Hematopoietic multipotent progenitor cell (in vitro differentiated cells): ENCODE measurements at regions not wholly inside any gene's neighbourhood (a gene's known extent, or its start where the extent isn't known, plus 50 kb on each side); places are given as distances from the start of the nearest gene placed in this dataset.
A peak's percentile ranks its signal among the peaks of the same experiment; 100 is the strongest.

Source experiments
- DNase-seq, 3 donors: peaks; one replicate each; pipeline ENCODE4 v3.0.0-alpha.2; 2011 to 2015; ENCODE audit warnings: low read depth in 2 of 3, low spot score in 2 of 3

- no peak for DNase-seq
Measured at GRCh38 chr1:2932671-2933350, 88.5 kb upstream of the ACTRT2 start.

DNA sequence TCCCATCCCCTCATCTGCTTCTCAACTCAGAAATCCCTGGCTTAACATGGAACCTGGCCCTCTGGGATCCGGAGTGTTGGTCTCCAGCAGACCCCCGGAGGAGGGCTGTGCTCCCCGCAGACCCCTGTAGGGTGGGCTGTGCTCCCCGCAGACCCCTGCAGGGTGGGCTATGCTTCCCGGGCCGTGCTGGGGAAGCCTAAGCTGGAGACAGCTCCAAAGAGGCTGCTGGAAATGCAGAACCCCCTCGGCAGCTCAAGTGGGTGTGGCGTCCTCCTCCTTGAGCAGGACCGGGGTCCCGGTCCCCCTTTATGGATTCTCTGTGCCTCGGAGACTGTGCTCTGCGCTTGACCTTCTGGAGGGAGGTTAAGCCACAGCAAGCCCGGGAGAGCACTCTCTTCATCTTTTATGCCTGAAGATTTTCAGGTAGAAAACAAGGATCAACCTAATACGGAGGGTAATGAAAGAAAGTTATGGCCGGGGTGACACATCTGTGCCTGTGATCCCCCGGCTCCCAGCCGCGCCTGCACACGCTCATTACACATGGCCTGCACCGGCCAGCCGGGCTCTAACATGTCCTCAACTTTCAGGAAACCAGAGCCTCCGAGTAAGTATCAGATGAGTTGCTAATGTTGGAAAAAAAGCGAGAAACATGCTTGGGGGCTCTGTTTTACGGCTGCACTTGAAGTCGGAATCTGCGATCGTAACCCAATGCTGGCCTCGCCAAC is 87.7 kb upstream of the ACTRT2 start:
- DNase-seq = no peak

- no peak for DNase-seq
Measured at GRCh38 chr1:2934156-2934540, 87.1 kb upstream of the ACTRT2 start.

DNA sequence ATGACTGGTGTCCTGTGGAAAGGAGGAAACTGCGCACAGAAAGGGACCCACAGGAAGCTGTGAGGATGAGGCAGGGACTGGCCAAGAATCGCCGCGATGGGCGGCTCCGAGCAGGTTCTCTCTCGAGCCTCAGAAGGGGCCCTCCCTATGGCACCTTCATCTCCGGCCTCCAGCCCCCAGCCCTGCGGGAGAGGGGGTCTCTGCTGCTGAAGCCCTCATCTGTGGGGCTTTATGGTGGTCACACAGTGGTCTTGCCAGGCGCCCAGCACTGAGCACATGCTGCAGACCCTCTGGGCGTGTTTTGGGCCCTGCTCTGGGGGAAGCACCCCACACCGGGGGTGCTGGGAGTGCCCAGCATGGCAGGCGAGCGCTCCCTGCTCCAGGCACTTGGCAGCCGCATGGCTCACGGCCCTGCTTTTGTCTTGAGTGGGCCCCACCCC is 86.6 kb upstream of the ACTRT2 start:
- no peak for DNase-seq

DNA sequence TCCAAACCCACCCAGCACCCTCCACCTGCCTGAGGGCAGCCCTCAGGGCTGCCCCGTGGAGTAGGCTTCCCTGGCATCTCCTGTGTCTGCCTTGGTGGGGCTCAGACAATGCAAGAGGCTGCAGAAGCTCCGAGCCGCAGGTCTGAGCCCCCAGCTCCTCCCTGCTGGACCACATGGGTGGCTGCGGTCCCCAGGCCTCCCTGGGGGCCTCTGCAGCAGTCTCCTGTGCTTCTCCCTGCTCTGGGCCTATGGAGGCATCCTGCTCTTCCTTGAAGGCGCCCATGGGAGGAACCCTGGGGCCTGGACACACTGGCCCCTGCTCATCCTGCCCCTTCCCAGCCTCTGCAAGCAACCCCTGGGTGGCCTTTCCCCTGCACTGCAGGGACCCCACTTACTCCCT is 86.1 kb upstream of the ACTRT2 start:
- no peak for DNase-seq

- DNase-seq = no peak
Measured at GRCh38 chr1:2935751-2936390, 85.4 kb upstream of the ACTRT2 start.

- no peak for DNase-seq
Measured at GRCh38 chr1:2936559-2937515, 84.4 kb upstream of the ACTRT2 start.

- DNase-seq = no peak
Measured at GRCh38 chr1:2937805-2938204, 83.5 kb upstream of the ACTRT2 start.

- DNase-seq = no peak
Measured at GRCh38 chr1:2939041-2939552, 82.2 kb upstream of the ACTRT2 start.

DNA sequence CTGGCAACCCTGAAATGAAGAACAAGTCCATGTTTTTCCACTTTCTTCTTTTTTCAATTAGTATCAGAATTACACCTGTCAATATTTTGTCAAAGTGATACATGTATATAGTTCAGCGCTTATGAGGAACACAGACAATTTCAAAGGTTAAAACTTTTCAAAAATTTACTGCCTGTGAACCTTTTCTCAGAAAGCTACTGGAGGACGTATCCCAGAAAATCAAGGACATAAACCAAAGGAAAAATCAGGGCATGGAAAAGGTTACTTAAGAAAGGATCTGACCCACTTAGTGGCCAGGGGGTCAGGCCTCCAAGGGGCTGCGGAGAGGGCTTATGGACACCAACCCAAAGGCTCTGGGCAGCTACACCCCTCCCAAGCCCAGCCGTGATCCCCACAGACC is 81.1 kb upstream of the ACTRT2 start:
- no peak for DNase-seq

- no peak for DNase-seq
Measured at GRCh38 chr1:2941040-2941439, 80.2 kb upstream of the ACTRT2 start.

DNA sequence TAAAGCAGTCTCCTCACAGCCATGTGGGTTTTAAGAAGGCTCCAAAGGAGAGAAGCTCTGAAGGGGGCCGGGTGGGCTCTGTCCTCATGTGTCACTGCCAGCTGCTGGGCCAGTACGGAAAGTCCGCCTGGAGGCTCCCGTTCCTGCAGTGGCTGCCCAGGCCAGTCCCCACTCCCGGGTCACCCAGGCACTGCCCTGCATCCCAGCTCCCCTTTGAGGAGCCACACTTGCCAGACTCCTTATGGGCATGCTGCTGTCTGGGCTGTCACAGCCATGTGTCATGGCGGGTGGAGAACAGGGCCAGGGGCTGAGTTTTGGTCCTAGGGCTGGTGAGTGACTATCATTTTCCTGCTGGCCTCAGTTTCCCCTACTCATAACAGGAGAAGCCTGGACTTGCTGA is 79.4 kb upstream of the ACTRT2 start:
- DNase-seq = no peak

DNA sequence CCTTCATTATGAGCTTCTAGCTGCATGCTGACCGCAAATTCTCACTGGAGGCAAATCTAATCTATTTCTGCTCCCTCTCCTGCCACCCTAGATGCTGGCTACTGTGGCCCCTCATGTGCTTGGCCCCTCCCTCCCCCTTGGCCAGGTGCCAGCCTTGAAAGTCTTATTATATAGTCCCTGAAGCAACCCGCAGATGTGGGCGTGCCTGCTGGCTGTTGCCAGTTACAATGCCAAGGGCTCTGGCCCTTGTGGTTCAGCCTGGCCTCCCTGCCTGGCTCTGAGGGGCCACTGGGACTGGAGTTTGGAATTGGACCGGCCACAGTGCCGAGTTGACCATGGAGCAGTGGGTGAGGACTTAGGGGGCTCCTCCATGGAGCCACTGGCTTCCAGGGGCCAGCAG is 78.9 kb upstream of the ACTRT2 start:
- DNase-seq = no peak

DNA sequence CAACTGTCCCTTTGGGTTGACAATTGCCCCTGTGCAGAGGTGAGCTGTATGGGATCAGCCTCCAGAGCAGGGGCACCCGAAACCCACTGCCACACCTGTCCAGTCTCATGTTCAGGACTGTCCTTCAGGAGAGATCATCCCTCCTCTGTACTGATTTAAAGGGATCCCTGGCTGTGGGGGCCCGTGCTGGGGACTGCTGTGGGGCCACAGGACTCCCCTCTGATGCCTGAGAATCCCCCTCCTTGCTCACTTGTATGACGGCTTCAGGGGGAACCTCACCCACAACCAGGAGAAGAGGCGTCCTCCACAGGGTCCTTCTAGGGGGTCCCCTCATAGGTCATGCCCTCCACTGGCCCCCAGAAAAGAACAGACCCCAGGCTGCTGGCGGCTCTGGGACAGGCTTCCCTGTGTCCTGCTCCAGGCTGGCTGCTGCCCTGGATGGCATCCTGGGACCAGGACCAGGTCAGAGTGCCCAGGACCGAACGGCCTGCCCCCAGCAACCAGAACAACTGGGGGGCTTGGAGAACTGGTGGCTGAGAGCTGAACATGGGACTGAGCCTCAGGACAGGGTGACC is 77.5 kb upstream of the ACTRT2 start:
- no peak for DNase-seq

- no peak for DNase-seq
Measured at GRCh38 chr1:2944705-2945104, 76.6 kb upstream of the ACTRT2 start.

- no peak for DNase-seq
Measured at GRCh38 chr1:2945821-2946231, 75.4 kb upstream of the ACTRT2 start.

- no peak for DNase-seq
Measured at GRCh38 chr1:2946291-2946690, 75.0 kb upstream of the ACTRT2 start.

- peak in 1 of 3 donors; percentile 34 for DNase-seq
Measured at GRCh38 chr1:2946999-2947690, 74.1 kb upstream of the ACTRT2 start.

DNA sequence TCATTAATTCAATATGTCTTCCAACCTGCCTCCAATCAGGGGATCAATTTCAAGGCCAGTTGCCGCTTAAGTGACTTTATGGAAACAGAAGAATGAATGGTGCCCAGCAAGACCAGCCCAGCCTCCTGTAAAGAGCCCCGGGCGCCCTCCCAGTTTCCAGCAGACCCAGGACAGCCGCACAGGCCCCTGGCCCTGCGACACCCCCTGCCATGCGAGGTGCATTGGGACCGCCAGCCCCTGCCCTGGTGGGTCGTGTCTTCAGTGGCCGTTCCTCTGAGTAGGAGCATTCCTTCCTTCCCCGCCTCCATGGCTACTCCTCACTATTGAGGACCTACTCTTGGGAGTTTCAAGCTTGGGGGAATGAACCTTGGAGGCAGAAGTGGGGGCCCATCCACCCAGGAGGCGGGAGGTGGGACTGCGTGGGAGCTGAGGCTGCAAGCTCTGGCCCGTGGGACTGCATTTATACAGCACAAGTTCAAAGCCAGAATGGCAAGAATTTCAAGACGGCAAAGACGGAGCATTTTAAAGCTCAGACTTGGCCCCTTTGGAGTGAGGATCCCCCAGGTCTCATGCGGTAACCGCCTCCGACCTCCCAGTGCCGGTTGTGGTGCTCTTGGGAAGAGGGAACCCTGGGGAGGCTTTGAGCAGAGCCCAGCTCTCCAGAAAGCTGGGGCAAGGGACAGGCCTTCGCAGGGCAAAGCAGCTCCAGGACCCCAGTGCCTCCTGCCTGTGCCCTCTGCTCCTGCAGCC is 73.1 kb upstream of the ACTRT2 start:
- no peak for DNase-seq
